ACC112 (cell line): ENCODE measurements at regions not wholly inside any gene's neighbourhood (a gene's known extent, or its start where the extent isn't known, plus 50 kb on each side); places are given as distances from the start of the nearest gene placed in this dataset.

Experiments
- H2AFZ ChIP-seq: fragments of 200-600 bp; sonication (generic); one replicate; pipeline ENCODE4 v1.6.0; 2017; ENCODE audit warnings: antibody characterized with exemption, low read length; ENCODE audit not compliant: unreplicated experiment
- H3K27ac ChIP-seq: fragments of 200-600 bp; sonication (generic); 2 replicates; pipeline ENCODE4 v1.5.1; 2014; ENCODE audit warnings: low read depth, mild to moderate bottlenecking, antibody characterized with exemption, low read length, moderate library complexity
- H3K27me3 ChIP-seq: fragments of 200-600 bp; sonication (generic); 2 replicates; pipeline ENCODE4 v1.6.1; 2014; ENCODE audit warnings: mild to moderate bottlenecking, antibody characterized with exemption, low read length, moderate library complexity, mixed read lengths; ENCODE audit not compliant: insufficient read depth
- H3K36me3 ChIP-seq: fragments of 200-600 bp; sonication (generic); 2 replicates; pipeline ENCODE4 v1.6.1; 2016; ENCODE audit warnings: mild to moderate bottlenecking, antibody characterized with exemption, low read length, moderate library complexity, mixed read lengths; ENCODE audit not compliant: insufficient read depth
- H3K4me1 ChIP-seq: fragments of 200-600 bp; sonication (generic); one replicate; pipeline ENCODE4 v1.6.1; 2016; ENCODE audit warnings: low read length, mixed read lengths; ENCODE audit not compliant: insufficient read depth, unreplicated experiment, control insufficient read depth
- H3K4me3 ChIP-seq: fragments of 200-600 bp; sonication (generic); 2 replicates; pipeline ENCODE4 v1.5.1; 2014; ENCODE audit warnings: mild to moderate bottlenecking, low read depth, low read length
- H3K79me2 ChIP-seq: fragments of 200-600 bp; sonication (generic); one replicate; pipeline ENCODE4 v1.6.0; 2016; ENCODE audit warnings: low read length; ENCODE audit not compliant: control insufficient read depth, unreplicated experiment, insufficient read depth

- Histone ChIP-seq H3K27me3 (no peaks in the 10 kb centered on the region), H3K36me3 (no peaks in the 10 kb centered on the region), H3K27ac (peak overlapping the region; percentile 69), H2AFZ (no peak overlapping the region), H3K79me2 (no peaks in the 10 kb centered on the region), H3K4me3 (no peak overlapping the region), H3K4me1 (peaks cover 61% of the 10 kb centered on the region)
Observed at GRCh38 chr18:6625481-6625880, 104.0 kb upstream of the ARHGAP28 start.

GRCh38 chr18:6626457-6626856 is 103.1 kb upstream of the ARHGAP28 start:
- Histone ChIP-seq H3K36me3 (no peaks in the 10 kb centered on the region), H3K4me1 (peaks cover 61% of the 10 kb centered on the region), H3K79me2 (no peaks in the 10 kb centered on the region), H3K27ac (peak overlapping the region; percentile 69; the same call in 1 of the 2 replicates), H3K4me3 (no peak overlapping the region), H2AFZ (peak overlapping the region; percentile 27), H3K27me3 (no peaks in the 10 kb centered on the region)

GRCh38 chr18:6627645-6628044 is 101.9 kb upstream of the ARHGAP28 start:
- Histone ChIP-seq H3K36me3 (no peaks in the 10 kb centered on the region), H2AFZ (peak overlapping the region; percentile 38), H3K27ac (peak overlapping the region; percentile 81), H3K4me1 (peaks cover 61% of the 10 kb centered on the region), H3K79me2 (no peaks in the 10 kb centered on the region), H3K27me3 (no peaks in the 10 kb centered on the region), H3K4me3 (no peak overlapping the region)

- H3K4me1 ChIP-seq = peaks cover 57% of the 10 kb centered on the region
- H3K27ac ChIP-seq = peak overlapping the region; percentile 81
- no peak overlapping the region for H2AFZ ChIP-seq
- H3K4me3 ChIP-seq = no peak overlapping the region
- no peaks in the 10 kb centered on the region for H3K79me2 ChIP-seq
- no peaks in the 10 kb centered on the region for H3K27me3 ChIP-seq
- no peaks in the 10 kb centered on the region for H3K36me3 ChIP-seq
Observed at GRCh38 chr18:6628187-6628586, 101.3 kb upstream of the ARHGAP28 start.

GRCh38 chr18:6629635-6630140 is 99.8 kb upstream of the ARHGAP28 start:
- H3K27ac ChIP-seq = peak overlapping the region; percentile 81
- H3K4me1 ChIP-seq = peaks cover 44% of the 10 kb centered on the region
- H3K79me2 ChIP-seq = no peaks in the 10 kb centered on the region
- H3K4me3 ChIP-seq = peak overlapping the region; percentile 48
- H3K27me3 ChIP-seq = no peaks in the 10 kb centered on the region
- H2AFZ ChIP-seq = peak overlapping the region; percentile 37
- no peaks in the 10 kb centered on the region for H3K36me3 ChIP-seq

- Histone ChIP-seq H3K4me1 (peaks cover 10% of the 10 kb centered on the region), H3K4me3 (no peak overlapping the region), H3K79me2 (no peaks in the 10 kb centered on the region), H2AFZ (peak overlapping the region; percentile 17), H3K27me3 (0 out of 2 replicates have a peak, but pooled peaks cover 3% of the 10 kb centered on the region), H3K36me3 (no peaks in the 10 kb centered on the region), H3K27ac (no peak overlapping the region)
Observed at GRCh38 chr18:6633310-6633709, 96.2 kb upstream of the ARHGAP28 start.

- Histone ChIP-seq H3K36me3 (no peaks in the 10 kb centered on the region), H2AFZ (no peak overlapping the region), H3K27ac (no peak overlapping the region), H3K4me1 (no peaks in the 10 kb centered on the region), H3K4me3 (no peak overlapping the region), H3K27me3 (0 out of 2 replicates have a peak, but pooled peaks cover 3% of the 10 kb centered on the region), H3K79me2 (no peaks in the 10 kb centered on the region)
Observed at GRCh38 chr18:6636091-6636490, 93.4 kb upstream of the ARHGAP28 start.

- no peak overlapping the region for H2AFZ ChIP-seq
- no peaks in the 10 kb centered on the region for H3K79me2 ChIP-seq
- H3K36me3 ChIP-seq = no peaks in the 10 kb centered on the region
- no peak overlapping the region for H3K4me3 ChIP-seq
- H3K27ac ChIP-seq = no peak overlapping the region
- 0 out of 2 replicates have a peak, but pooled peaks cover 3% of the 10 kb centered on the region for H3K27me3 ChIP-seq
- H3K4me1 ChIP-seq = no peaks in the 10 kb centered on the region
Observed at GRCh38 chr18:6638447-6638846, 91.1 kb upstream of the ARHGAP28 start.

- no peak overlapping the region for H2AFZ ChIP-seq
- no peak overlapping the region for H3K27ac ChIP-seq
- H3K36me3 ChIP-seq = no peaks in the 10 kb centered on the region
- no peaks in the 10 kb centered on the region for H3K4me1 ChIP-seq
- H3K4me3 ChIP-seq = no peak overlapping the region
- H3K27me3 ChIP-seq = 0 out of 2 replicates have a peak, but pooled peaks cover 7% of the 10 kb centered on the region
- H3K79me2 ChIP-seq = no peaks in the 10 kb centered on the region
Observed at GRCh38 chr18:6639305-6639704, 90.2 kb upstream of the ARHGAP28 start.

- H3K79me2 ChIP-seq = no peaks in the 10 kb centered on the region
- no peak overlapping the region for H3K27ac ChIP-seq
- 0 out of 2 replicates have a peak, but pooled peaks cover 5% of the 10 kb centered on the region for H3K27me3 ChIP-seq
- no peak overlapping the region for H3K4me3 ChIP-seq
- no peaks in the 10 kb centered on the region for H3K36me3 ChIP-seq
- no peak overlapping the region for H2AFZ ChIP-seq
- H3K4me1 ChIP-seq = no peaks in the 10 kb centered on the region
Observed at GRCh38 chr18:6644836-6645627, 84.5 kb upstream of the ARHGAP28 start.

- Histone ChIP-seq H3K79me2 (no peaks in the 10 kb centered on the region), H3K36me3 (no peaks in the 10 kb centered on the region), H3K4me3 (no peak overlapping the region), H3K27ac (no peak overlapping the region), H3K4me1 (no peaks in the 10 kb centered on the region), H3K27me3 (0 out of 2 replicates have a peak, but pooled peaks cover 5% of the 10 kb centered on the region), H2AFZ (no peak overlapping the region)
Observed at GRCh38 chr18:6646801-6647200, 82.7 kb upstream of the ARHGAP28 start.
